ENCODE measurements at regions not wholly inside any gene's neighbourhood (a gene's known extent, or its start where the extent isn't known, plus 50 kb on each side); places are given as distances from the start of the nearest gene placed in this dataset.
A peak's percentile ranks its signal among the peaks of the same experiment; 100 is the strongest.

GRCh38 chr7:31440511-31440910, 73.4 kb upstream of the ITPRID1 start:
- Histone ChIP-seq H2BK12ac (ENCODE audit: low read length) (no peak overlapping the region), H3K4me1 (ENCODE audit: control insufficient read depth in 2 of 2, insufficient read depth in 1 of 2, low read depth in 1 of 2, low read length in 2 of 2) (no peaks in the 10 kb centered on the region), H3K9ac (ENCODE audit: low read depth, low read length, poor library complexity) (no peak overlapping the region), H3K4me3 (ENCODE audit: low read length in 2 of 2) (no peak overlapping the region), H3K18ac (ENCODE audit: low read length) (no peak overlapping the region), H3K23ac (ENCODE audit: low read depth, low read length, poor library complexity) (no peak overlapping the region), H3K4me2 (ENCODE audit: insufficient read depth, low read length, poor library complexity, severe bottlenecking) (no peak overlapping the region), H2BK5ac (ENCODE audit: low read length) (no peak overlapping the region), H3K14ac (ENCODE audit: low read length) (no peak overlapping the region), H3K9me3 (replicated peaks in 1 of 2; ENCODE audit: control insufficient read depth in 2 of 2, insufficient read depth in 1 of 2, low read depth in 1 of 2, low read length in 2 of 2) (no peaks in the 10 kb centered on the region), H3K4ac (ENCODE audit: low read length) (no peak overlapping the region), H3K36me3 (replicated peaks in 1 of 2; ENCODE audit: control insufficient read depth in 2 of 2, insufficient read depth in 2 of 2, low read length in 2 of 2) (no peaks in the 10 kb centered on the region), H3K27ac (replicated peaks; ENCODE audit: low read length) (no peak overlapping the region), H3K27me3 (ENCODE audit: control insufficient read depth in 3 of 3, insufficient read depth in 3 of 3, low read depth in 1 of 3, low read length in 3 of 3) (no peaks in the 10 kb centered on the region), H2BK15ac (ENCODE audit: low read length) (no peak overlapping the region), H2BK120ac (ENCODE audit: low read depth, low read length) (no peak overlapping the region), H3K79me1 (ENCODE audit: low read depth, low read length) (no peaks in the 10 kb centered on the region), H2AFZ (ENCODE audit: low read length) (no peak overlapping the region), H4K8ac (ENCODE audit: low read depth, low read length) (no peak overlapping the region), H2AK5ac (ENCODE audit: low read depth, low read length) (no peak overlapping the region), H4K91ac (ENCODE audit: low read depth, low read length, poor library complexity) (no peak overlapping the region)
- no peak for DNase-seq (ENCODE audit: low spot score)
- WGBS, 2 donors (ENCODE audit: extremely low coverage in 2 of 2, insufficient read length in 2 of 2, insufficient replicate concordance in 1 of 2): no CpG with 5 or more reads among the region's 3 CpGs

- no peak for DNase-seq (ENCODE audit: low spot score)
- Histone ChIP-seq H3K27ac (replicated peaks; ENCODE audit: low read length) (no peak overlapping the region), H3K9me3 (replicated peaks in 1 of 2; ENCODE audit: control insufficient read depth in 2 of 2, insufficient read depth in 1 of 2, low read depth in 1 of 2, low read length in 2 of 2) (no peaks in the 10 kb centered on the region), H4K8ac (ENCODE audit: low read depth, low read length) (no peak overlapping the region), H2BK120ac (ENCODE audit: low read depth, low read length) (no peak overlapping the region), H2BK12ac (ENCODE audit: low read length) (no peak overlapping the region), H3K27me3 (ENCODE audit: control insufficient read depth in 3 of 3, insufficient read depth in 3 of 3, low read depth in 1 of 3, low read length in 3 of 3) (no peaks in the 10 kb centered on the region), H3K9ac (ENCODE audit: low read depth, low read length, poor library complexity) (no peak overlapping the region), H3K14ac (ENCODE audit: low read length) (no peak overlapping the region), H3K18ac (ENCODE audit: low read length) (no peak overlapping the region), H3K4me3 (ENCODE audit: low read length in 2 of 2) (no peak overlapping the region), H3K4me2 (ENCODE audit: insufficient read depth, low read length, poor library complexity, severe bottlenecking) (no peak overlapping the region), H3K36me3 (replicated peaks in 1 of 2; ENCODE audit: control insufficient read depth in 2 of 2, insufficient read depth in 2 of 2, low read length in 2 of 2) (no peaks in the 10 kb centered on the region), H2AK5ac (ENCODE audit: low read depth, low read length) (no peak overlapping the region), H4K91ac (ENCODE audit: low read depth, low read length, poor library complexity) (no peak overlapping the region), H3K4me1 (ENCODE audit: control insufficient read depth in 2 of 2, insufficient read depth in 1 of 2, low read depth in 1 of 2, low read length in 2 of 2) (peaks cover 0 to 2% of the 10 kb centered on the region in 2 donors), H3K4ac (ENCODE audit: low read length) (no peak overlapping the region), H3K79me1 (ENCODE audit: low read depth, low read length) (no peaks in the 10 kb centered on the region), H2AFZ (ENCODE audit: low read length) (no peak overlapping the region), H2BK15ac (ENCODE audit: low read length) (no peak overlapping the region), H2BK5ac (ENCODE audit: low read length) (no peak overlapping the region), H3K23ac (ENCODE audit: low read depth, low read length, poor library complexity) (no peak overlapping the region)
- no CpG with 5 or more reads among the region's 4 CpGs for WGBS, 2 donors (ENCODE audit: extremely low coverage in 2 of 2, insufficient read length in 2 of 2, insufficient replicate concordance in 1 of 2)
Observed at GRCh38 chr7:31442626-31443025, 71.3 kb upstream of the ITPRID1 start.

- H3K9me3 ChIP-seq (replicated peaks in 1 of 2; ENCODE audit: control insufficient read depth in 2 of 2, insufficient read depth in 1 of 2, low read depth in 1 of 2, low read length in 2 of 2): no peaks in the 10 kb centered on the region
- no peaks in the 10 kb centered on the region for H3K36me3 ChIP-seq (replicated peaks in 1 of 2; ENCODE audit: control insufficient read depth in 2 of 2, insufficient read depth in 2 of 2, low read length in 2 of 2)
- no peak overlapping the region for H2BK12ac ChIP-seq (ENCODE audit: low read length)
- H3K27ac ChIP-seq (replicated peaks; ENCODE audit: low read length): no peak overlapping the region
- no peak overlapping the region for H3K18ac ChIP-seq (ENCODE audit: low read length)
- H2AFZ ChIP-seq (ENCODE audit: low read length): no peak overlapping the region
- peak; percentile 45 for DNase-seq (ENCODE audit: low spot score)
- H3K4me2 ChIP-seq (ENCODE audit: insufficient read depth, low read length, poor library complexity, severe bottlenecking): no peak overlapping the region
- no peak overlapping the region for H3K4me3 ChIP-seq (ENCODE audit: low read length in 2 of 2)
- WGBS, 2 donors (ENCODE audit: extremely low coverage in 2 of 2, insufficient read length in 2 of 2, insufficient replicate concordance in 1 of 2): no CpG with 5 or more reads among the region's 1 CpG
- H2AK5ac ChIP-seq (ENCODE audit: low read depth, low read length): no peak overlapping the region
- no peak overlapping the region for H3K9ac ChIP-seq (ENCODE audit: low read depth, low read length, poor library complexity)
- no peak overlapping the region for H3K14ac ChIP-seq (ENCODE audit: low read length)
- no peaks in the 10 kb centered on the region for H3K79me1 ChIP-seq (ENCODE audit: low read depth, low read length)
- H3K27me3 ChIP-seq (ENCODE audit: control insufficient read depth in 3 of 3, insufficient read depth in 3 of 3, low read depth in 1 of 3, low read length in 3 of 3): no peaks in the 10 kb centered on the region
- no peak overlapping the region for H3K4ac ChIP-seq (ENCODE audit: low read length)
- H4K8ac ChIP-seq (ENCODE audit: low read depth, low read length): no peak overlapping the region
- no peak overlapping the region for H4K91ac ChIP-seq (ENCODE audit: low read depth, low read length, poor library complexity)
- H2BK120ac ChIP-seq (ENCODE audit: low read depth, low read length): no peak overlapping the region
- H2BK15ac ChIP-seq (ENCODE audit: low read length): no peak overlapping the region
- no peak overlapping the region for H3K23ac ChIP-seq (ENCODE audit: low read depth, low read length, poor library complexity)
- H3K4me1 ChIP-seq (ENCODE audit: control insufficient read depth in 2 of 2, insufficient read depth in 1 of 2, low read depth in 1 of 2, low read length in 2 of 2): peaks cover 0 to 2% of the 10 kb centered on the region in 2 donors
- no peak overlapping the region for H2BK5ac ChIP-seq (ENCODE audit: low read length)
Observed at GRCh38 chr7:31443457-31443856, 70.4 kb upstream of the ITPRID1 start.

DNA sequence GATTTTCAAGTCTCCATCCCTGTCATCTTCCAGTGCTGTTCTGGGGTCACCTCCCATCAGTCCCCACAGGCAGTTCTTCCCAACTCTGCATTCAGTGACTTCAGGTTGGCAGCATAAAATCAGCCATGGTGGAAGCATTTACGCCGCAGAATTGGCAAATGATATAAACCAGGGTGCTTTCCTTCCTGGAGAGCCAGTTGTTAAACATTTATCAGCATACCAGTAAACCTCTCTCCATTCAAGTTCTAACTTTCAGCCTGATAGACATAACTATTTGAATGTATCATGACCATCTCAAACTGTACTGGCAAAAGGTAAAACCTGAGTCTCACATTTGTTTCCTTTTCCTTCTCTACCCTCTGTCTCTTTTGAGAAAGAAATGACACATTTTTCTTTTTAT, 69.7 kb upstream of the ITPRID1 start:
- H3K79me1 ChIP-seq (ENCODE audit: low read depth, low read length): no peaks in the 10 kb centered on the region
- no peak overlapping the region for H2BK15ac ChIP-seq (ENCODE audit: low read length)
- DNase-seq (ENCODE audit: low spot score): no peak
- H2BK120ac ChIP-seq (ENCODE audit: low read depth, low read length): no peak overlapping the region
- H2BK5ac ChIP-seq (ENCODE audit: low read length): no peak overlapping the region
- H3K4me3 ChIP-seq (ENCODE audit: low read length in 2 of 2): no peak overlapping the region
- H3K36me3 ChIP-seq (replicated peaks in 1 of 2; ENCODE audit: control insufficient read depth in 2 of 2, insufficient read depth in 2 of 2, low read length in 2 of 2): no peaks in the 10 kb centered on the region
- H4K8ac ChIP-seq (ENCODE audit: low read depth, low read length): no peak overlapping the region
- H3K9me3 ChIP-seq (replicated peaks in 1 of 2; ENCODE audit: control insufficient read depth in 2 of 2, insufficient read depth in 1 of 2, low read depth in 1 of 2, low read length in 2 of 2): no peaks in the 10 kb centered on the region
- no peaks in the 10 kb centered on the region for H3K27me3 ChIP-seq (ENCODE audit: control insufficient read depth in 3 of 3, insufficient read depth in 3 of 3, low read depth in 1 of 3, low read length in 3 of 3)
- H3K23ac ChIP-seq (ENCODE audit: low read depth, low read length, poor library complexity): no peak overlapping the region
- WGBS, 2 donors (ENCODE audit: extremely low coverage in 2 of 2, insufficient read length in 2 of 2, insufficient replicate concordance in 1 of 2): no CpG with 5 or more reads among the region's 2 CpGs
- H3K4ac ChIP-seq (ENCODE audit: low read length): no peak overlapping the region
- H3K4me2 ChIP-seq (ENCODE audit: insufficient read depth, low read length, poor library complexity, severe bottlenecking): no peak overlapping the region
- no peak overlapping the region for H3K14ac ChIP-seq (ENCODE audit: low read length)
- no peak overlapping the region for H2BK12ac ChIP-seq (ENCODE audit: low read length)
- peaks cover 0 to 2% of the 10 kb centered on the region in 2 donors for H3K4me1 ChIP-seq (ENCODE audit: control insufficient read depth in 2 of 2, insufficient read depth in 1 of 2, low read depth in 1 of 2, low read length in 2 of 2)
- no peak overlapping the region for H3K9ac ChIP-seq (ENCODE audit: low read depth, low read length, poor library complexity)
- H2AK5ac ChIP-seq (ENCODE audit: low read depth, low read length): no peak overlapping the region
- H3K27ac ChIP-seq (replicated peaks; ENCODE audit: low read length): no peak overlapping the region
- no peak overlapping the region for H3K18ac ChIP-seq (ENCODE audit: low read length)
- no peak overlapping the region for H4K91ac ChIP-seq (ENCODE audit: low read depth, low read length, poor library complexity)
- H2AFZ ChIP-seq (ENCODE audit: low read length): no peak overlapping the region
